IPS-18a (cell line): ENCODE measurements at regions not wholly inside any gene's neighbourhood (a gene's known extent, or its start where the extent isn't known, plus 50 kb on each side); places are given as distances from the start of the nearest gene placed in this dataset.
"Not testable (repeated sequence)": the region's sequence is repeated elsewhere in the genome, so short reads cannot be mapped to it uniquely, and the experiment has no call there.

Source experiments
- H3K27ac ChIP-seq: one replicate; pipeline ENCODE4 v1.5.1; 2013; ENCODE audit warnings: low read length
- H3K27me3 ChIP-seq: one replicate; pipeline ENCODE4 v1.6.1; 2013; ENCODE audit warnings: mild to moderate bottlenecking, low read length; ENCODE audit not compliant: control insufficient read depth, insufficient read depth
- H3K36me3 ChIP-seq: one replicate; pipeline ENCODE4 v1.6.1; 2013; ENCODE audit warnings: low read depth, low read length; ENCODE audit not compliant: control insufficient read depth
- H3K4me1 ChIP-seq: one replicate; pipeline ENCODE4 v1.6.1; 2013; ENCODE audit warnings: low read depth, low read length; ENCODE audit not compliant: control insufficient read depth
- H3K4me3 ChIP-seq: one replicate; pipeline ENCODE4 v1.5.1; 2013; ENCODE audit warnings: low read length
- H3K9ac ChIP-seq: one replicate; pipeline ENCODE4 v1.6.1; 2013; ENCODE audit warnings: mild to moderate bottlenecking, low read length, moderate library complexity
- H3K9me3 ChIP-seq: one replicate; pipeline ENCODE4 v1.6.1; 2013; ENCODE audit warnings: low read depth, low read length; ENCODE audit not compliant: control insufficient read depth

- Histone ChIP-seq H3K9ac (no peak overlapping the region), H3K4me3 (no peak overlapping the region), H3K9me3 (no peaks in the 10 kb centered on the region), H3K4me1 (peaks cover 9% of the 10 kb centered on the region), H3K36me3 (no peaks in the 10 kb centered on the region), H3K27ac (no peak overlapping the region), H3K27me3 (no peaks in the 10 kb centered on the region)
These were observed 64.0 kb upstream of the RASGRF1 start for GRCh38 chr15:79154483-79155135.

- H3K9ac ChIP-seq, H3K27ac ChIP-seq, H3K36me3 ChIP-seq, H3K27me3 ChIP-seq, H3K4me3 ChIP-seq, H3K4me1 ChIP-seq: not testable (repeated sequence)
- H3K9me3 ChIP-seq: peaks cover 29% of the 10 kb centered on the region
These were observed 53.7 kb upstream of the RASGRF1 start for GRCh38 chr15:79144290-79144689.

GRCh38 chr15:79140846-79141570 lies 50.4 kb upstream of the RASGRF1 start:
- Histone ChIP-seq H3K9ac (no peak overlapping the region), H3K4me3 (no peak overlapping the region), H3K9me3 (peaks cover 20% of the 10 kb centered on the region), H3K27ac (no peak overlapping the region), H3K27me3 (no peaks in the 10 kb centered on the region), H3K4me1 (peaks cover 12% of the 10 kb centered on the region), H3K36me3 (no peaks in the 10 kb centered on the region)
